ENCODE measurements at regions not wholly inside any gene's neighbourhood (a gene's known extent, or its start where the extent isn't known, plus 50 kb on each side); places are given as distances from the start of the nearest gene placed in this dataset.

GRCh38 chr1:189499736-189500135, 977.9 kb downstream of the BRINP3 start:
- no peak for TF ChIP-seq CTCF (IDR thresholded peaks at IDR 0.05)
- no peak for TF ChIP-seq ZFX (IDR thresholded peaks at IDR 0.05; ENCODE audit: borderline replicate concordance)

Measured in 22Rv1 (cell line).